T-helper 1 cell treated with Interleukin-12 subunit alpha and Interleukin-12 subunit beta and Interleukin-4 antibody, amounts not matched to agents 30 μg/mL and 1 μg/mL, for 36 hours (primary cell): ENCODE measurements at regions not wholly inside any gene's neighbourhood (a gene's known extent, or its start where the extent isn't known, plus 50 kb on each side); places are given as distances from the start of the nearest gene placed in this dataset.

ENCODE experiments used
- H3K27ac Mint-ChIP-seq: one replicate; pipeline ENCODE4 v1.8.0; 2021; ENCODE audit warnings: mild to moderate bottlenecking, mixed read lengths
- H3K27me3 Mint-ChIP-seq: one replicate; pipeline ENCODE4 v1.8.0; 2021; ENCODE audit warnings: low read depth, mixed read lengths
- H3K36me3 Mint-ChIP-seq: one replicate; pipeline ENCODE4 v1.8.0; 2021; ENCODE audit warnings: low read depth, mixed read lengths
- H3K4me1 Mint-ChIP-seq: one replicate; pipeline ENCODE4 v1.8.0; 2021; ENCODE audit warnings: low read depth, mixed read lengths
- H3K4me3 Mint-ChIP-seq: one replicate; pipeline ENCODE4 v1.8.0; 2021; ENCODE audit warnings: mild to moderate bottlenecking, moderate library complexity, mixed read lengths
- H3K9me3 Mint-ChIP-seq: one replicate; pipeline ENCODE4 v1.8.0; 2021; ENCODE audit warnings: mixed read lengths

DNA sequence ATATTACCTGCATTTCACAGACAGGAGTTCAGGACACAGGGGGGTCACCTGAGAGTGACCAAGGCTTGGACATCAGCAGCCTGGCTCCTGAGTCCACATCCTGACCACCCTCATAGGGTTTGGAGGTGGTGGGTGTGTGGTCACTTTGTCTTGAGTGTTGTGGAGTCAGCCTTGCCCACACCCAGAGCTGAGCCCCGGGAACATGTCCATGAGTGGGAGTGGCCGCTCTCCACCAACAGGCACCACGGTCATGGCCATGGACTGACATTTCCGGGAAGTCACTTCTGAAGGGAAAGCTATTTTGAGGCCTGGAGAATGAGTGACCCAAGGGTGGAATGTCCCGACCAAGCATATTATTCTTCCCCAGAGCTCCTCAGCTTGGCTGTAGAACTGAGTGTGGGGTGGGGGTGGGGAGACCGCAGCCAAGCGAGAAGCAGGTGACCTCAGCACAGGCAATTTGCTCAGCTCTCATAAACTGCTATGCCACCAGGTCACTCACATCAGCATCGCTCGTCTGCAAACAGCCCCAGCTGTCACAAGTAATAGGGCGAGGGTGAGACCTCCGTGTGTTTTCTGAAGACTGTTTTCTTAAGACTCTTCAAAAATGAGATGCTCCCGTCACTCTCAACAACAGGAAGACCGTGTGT is 348.6 kb upstream of the CDH4 start:
- no peaks in the 10 kb centered on the region for H3K27me3 Mint-ChIP-seq
- H3K9me3 Mint-ChIP-seq: peaks cover 11% of the 10 kb centered on the region
- H3K4me1 Mint-ChIP-seq: no peaks in the 10 kb centered on the region
- no peak overlapping the region for H3K27ac Mint-ChIP-seq
- no peak overlapping the region for H3K4me3 Mint-ChIP-seq
- H3K36me3 Mint-ChIP-seq: no peaks in the 10 kb centered on the region

DNA sequence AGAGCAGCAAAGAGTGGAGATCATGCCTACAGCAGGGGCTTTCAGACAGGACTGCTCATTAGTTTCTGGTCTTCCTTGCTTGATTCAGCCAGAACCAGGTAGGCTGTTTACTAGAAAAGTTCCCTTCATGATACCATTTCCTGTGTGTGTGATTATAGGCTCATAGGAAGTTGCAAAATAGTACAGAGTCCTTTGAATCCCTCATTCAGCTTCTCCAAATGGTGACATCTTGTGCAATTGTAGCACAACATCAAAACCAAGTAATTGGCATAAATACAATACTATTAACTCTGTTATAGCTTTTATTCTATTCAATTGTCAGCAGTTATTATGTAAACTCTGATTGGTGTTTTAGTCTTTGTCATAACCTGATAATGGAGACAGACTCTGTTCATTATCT is 347.3 kb upstream of the CDH4 start:
- Mint-ChIP-seq H3K9me3 (peaks cover 11% of the 10 kb centered on the region), H3K27ac (no peak overlapping the region), H3K4me3 (no peak overlapping the region), H3K4me1 (no peaks in the 10 kb centered on the region), H3K27me3 (no peaks in the 10 kb centered on the region), H3K36me3 (no peaks in the 10 kb centered on the region)

DNA sequence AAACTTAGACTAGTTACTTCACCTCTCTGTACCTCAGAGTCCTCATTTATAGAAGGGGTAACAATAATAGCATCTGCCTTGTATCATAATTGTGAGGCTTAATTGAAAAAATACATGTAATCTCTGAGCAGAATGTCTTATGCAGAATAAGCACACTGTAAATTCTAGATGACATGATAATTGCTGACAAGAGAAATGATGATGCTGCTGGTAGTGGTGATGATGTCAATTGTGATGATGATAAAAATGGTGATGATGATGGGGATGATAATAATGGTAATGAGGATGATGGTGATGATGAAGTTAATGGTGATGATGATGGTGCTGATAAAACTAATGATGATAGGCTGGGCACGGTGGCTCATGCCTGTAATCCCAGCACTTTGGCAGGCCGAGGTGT is 346.1 kb upstream of the CDH4 start:
- no peaks in the 10 kb centered on the region for H3K4me1 Mint-ChIP-seq
- no peak overlapping the region for H3K27ac Mint-ChIP-seq
- H3K27me3 Mint-ChIP-seq: no peaks in the 10 kb centered on the region
- peaks cover 11% of the 10 kb centered on the region for H3K9me3 Mint-ChIP-seq
- H3K4me3 Mint-ChIP-seq: no peak overlapping the region
- H3K36me3 Mint-ChIP-seq: no peaks in the 10 kb centered on the region

DNA sequence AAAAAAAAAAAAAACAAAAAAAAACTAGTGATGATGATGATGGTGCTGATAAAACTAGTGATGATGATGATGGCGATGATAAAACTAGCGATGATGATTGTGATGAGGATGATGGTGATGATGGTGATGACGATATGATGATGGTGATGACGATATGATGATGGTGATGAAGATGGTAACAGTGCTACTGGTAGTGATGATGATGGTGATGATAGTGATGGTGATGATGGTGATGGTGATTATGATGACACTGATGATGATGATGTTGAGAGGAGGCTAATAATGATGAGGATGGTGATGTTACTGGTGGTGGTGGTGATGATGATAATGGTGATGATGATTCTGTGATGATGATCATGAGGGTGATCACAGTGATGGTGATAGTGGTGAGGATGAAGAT is 345.5 kb upstream of the CDH4 start:
- Mint-ChIP-seq H3K9me3 (peaks cover 11% of the 10 kb centered on the region), H3K4me1 (no peaks in the 10 kb centered on the region), H3K4me3 (no peak overlapping the region), H3K27me3 (no peaks in the 10 kb centered on the region), H3K36me3 (no peaks in the 10 kb centered on the region), H3K27ac (no peak overlapping the region)

DNA sequence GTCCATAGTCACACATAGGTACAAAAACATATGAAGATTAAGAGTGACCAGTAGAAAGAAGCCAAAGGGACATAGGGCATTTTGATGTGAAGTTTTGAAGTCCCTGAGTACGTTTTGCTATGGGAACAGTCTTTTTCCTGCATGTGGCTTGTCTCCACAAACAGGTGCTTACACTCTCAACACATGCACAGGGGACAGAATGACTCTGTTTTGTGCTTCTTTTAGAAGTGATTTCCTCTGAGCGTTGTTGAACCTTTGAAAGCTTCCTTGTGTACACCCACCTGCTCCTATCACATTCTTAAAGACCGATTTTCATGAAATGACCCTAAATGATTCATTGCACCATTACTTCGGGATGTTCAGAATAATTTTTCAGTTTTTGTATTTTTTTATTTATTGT is 338.8 kb upstream of the CDH4 start:
- Mint-ChIP-seq H3K4me3 (no peak overlapping the region), H3K4me1 (no peaks in the 10 kb centered on the region), H3K27me3 (no peaks in the 10 kb centered on the region), H3K9me3 (peaks cover 16% of the 10 kb centered on the region), H3K36me3 (no peaks in the 10 kb centered on the region), H3K27ac (no peak overlapping the region)

DNA sequence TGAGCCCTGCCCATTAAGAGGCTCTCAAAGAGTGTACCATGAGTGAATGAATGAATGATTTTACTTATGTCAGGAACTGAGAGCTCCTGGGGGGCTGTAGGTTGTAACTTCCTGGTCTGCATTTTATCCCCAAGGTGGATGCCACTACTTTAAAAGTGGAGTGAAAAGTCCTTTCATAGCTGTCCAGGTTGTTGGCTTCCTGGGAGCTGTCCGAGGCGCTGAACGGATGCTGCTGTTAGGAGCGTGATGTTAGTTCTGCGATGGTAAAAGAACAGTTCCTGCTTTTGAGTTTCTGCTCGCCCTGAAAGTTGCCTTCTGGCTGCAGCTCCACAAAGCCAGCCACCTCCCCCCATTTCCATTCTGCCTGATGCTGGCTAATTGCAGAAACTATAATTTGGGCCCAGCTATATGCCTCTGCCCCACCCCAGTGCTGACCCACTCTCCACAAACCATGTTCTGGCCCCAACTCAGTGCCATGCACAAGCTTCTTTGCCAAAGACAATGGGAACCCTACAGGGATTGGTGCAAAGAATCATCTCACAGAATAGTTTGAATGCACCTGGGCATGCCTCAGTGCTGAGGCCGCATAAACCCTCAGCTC is 330.9 kb upstream of the CDH4 start:
- peaks cover 8% of the 10 kb centered on the region for H3K9me3 Mint-ChIP-seq
- H3K4me1 Mint-ChIP-seq: no peaks in the 10 kb centered on the region
- H3K4me3 Mint-ChIP-seq: no peak overlapping the region
- no peak overlapping the region for H3K27ac Mint-ChIP-seq
- no peaks in the 10 kb centered on the region for H3K27me3 Mint-ChIP-seq
- no peaks in the 10 kb centered on the region for H3K36me3 Mint-ChIP-seq

DNA sequence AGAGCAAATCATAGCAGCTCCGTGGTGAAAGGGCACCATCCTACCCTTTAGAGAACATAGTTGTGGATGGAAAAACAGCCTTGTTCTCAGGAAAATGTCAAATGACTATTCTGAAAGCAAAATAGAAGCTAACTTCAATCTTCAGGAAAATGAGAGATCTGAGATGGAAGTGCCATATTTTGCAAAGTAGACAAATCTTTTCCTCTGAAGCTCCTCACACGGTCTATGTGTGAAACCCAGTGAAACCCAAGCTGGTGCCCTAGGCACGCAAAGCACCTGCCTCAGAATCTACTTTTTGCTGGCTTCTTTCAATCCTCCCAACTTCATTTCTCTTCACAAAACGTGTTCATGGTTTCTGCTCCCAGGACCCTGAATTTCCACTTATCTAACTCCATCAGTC is 325.2 kb upstream of the CDH4 start:
- Mint-ChIP-seq H3K4me3 (no peak overlapping the region), H3K36me3 (no peaks in the 10 kb centered on the region), H3K27ac (no peak overlapping the region), H3K4me1 (no peaks in the 10 kb centered on the region), H3K9me3 (no peaks in the 10 kb centered on the region), H3K27me3 (no peaks in the 10 kb centered on the region)

DNA sequence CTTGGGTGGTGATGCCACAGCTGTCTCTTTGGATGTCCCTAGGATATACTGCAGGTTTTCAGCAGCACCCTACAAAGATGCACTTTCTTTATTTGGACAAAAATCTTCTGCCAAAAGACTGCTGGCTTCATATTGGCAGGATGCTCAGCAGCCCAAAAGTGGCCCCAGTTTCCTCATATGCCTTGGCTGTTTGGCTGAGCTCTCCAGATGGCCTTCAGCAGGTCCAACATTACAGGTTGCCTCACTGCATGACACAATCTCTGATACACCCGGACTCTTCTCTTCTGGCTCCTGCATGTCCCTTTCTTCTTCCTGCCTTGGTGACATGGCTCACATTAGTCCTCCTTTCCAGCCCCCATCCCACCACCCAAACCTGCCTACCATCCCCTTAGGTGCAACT is 323.7 kb upstream of the CDH4 start:
- Mint-ChIP-seq H3K4me1 (no peaks in the 10 kb centered on the region), H3K36me3 (no peaks in the 10 kb centered on the region), H3K9me3 (no peaks in the 10 kb centered on the region), H3K27me3 (no peaks in the 10 kb centered on the region), H3K27ac (no peak overlapping the region), H3K4me3 (no peak overlapping the region)

DNA sequence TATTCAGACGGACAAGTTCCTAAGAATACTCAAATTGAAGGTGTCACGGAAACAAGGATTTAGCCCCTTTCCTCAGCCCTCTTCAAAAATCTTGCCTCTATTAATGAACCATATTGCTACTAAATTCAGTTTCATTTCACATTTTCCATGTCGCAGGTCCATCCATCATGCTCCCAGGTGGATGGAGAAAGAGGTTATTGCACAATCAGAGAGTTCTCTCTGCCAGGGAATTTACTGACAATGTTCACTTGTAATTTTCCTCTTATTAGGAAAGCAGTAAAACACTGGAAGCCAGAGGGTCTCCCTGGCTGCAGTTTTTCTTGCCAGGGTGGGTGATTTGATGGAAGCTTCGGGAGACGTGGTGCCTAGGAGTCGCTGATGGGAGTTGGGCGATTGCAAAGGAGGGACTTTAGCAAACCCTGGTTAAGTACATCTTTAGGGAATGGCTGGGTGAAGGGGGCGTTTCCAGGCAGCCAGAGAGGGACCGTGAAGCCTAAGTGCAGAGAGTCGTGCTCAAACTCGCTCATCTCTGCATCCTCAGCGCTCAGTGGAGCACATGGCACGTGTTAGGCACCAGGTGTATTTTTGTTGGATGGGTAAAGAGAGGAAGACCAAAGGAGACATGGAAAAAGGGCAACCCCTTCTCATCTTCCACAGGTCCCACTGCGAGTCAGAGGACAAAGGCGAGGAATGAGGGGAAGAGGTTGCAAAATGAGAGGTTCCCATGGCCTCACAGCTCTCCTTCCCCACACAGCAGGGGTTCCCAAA is 321.9 kb upstream of the CDH4 start:
- no peak overlapping the region for H3K4me3 Mint-ChIP-seq
- H3K27me3 Mint-ChIP-seq: no peaks in the 10 kb centered on the region
- H3K9me3 Mint-ChIP-seq: no peaks in the 10 kb centered on the region
- no peak overlapping the region for H3K27ac Mint-ChIP-seq
- H3K4me1 Mint-ChIP-seq: no peaks in the 10 kb centered on the region
- H3K36me3 Mint-ChIP-seq: no peaks in the 10 kb centered on the region

DNA sequence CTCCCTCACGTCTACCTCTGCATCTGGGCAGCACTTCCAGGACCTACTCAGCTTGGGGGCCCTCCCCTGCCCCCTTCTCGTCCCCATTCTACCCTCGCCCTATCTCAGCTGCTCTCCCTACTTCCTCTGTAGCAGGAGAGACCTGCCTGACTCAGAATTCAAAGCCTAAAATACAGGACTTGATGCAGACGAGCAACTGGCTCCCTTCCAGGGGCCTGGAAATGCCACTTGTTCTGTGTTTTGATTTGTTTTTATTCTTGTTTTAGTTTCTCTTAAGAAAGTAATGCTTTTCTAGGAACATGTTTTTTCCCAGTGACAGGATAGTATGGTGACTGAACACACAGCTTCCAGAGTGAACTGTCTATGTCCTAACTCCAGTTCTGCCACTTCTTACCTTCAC is 320.4 kb upstream of the CDH4 start:
- Mint-ChIP-seq H3K27ac (no peak overlapping the region), H3K27me3 (no peaks in the 10 kb centered on the region), H3K4me3 (no peak overlapping the region), H3K9me3 (no peaks in the 10 kb centered on the region), H3K4me1 (no peaks in the 10 kb centered on the region), H3K36me3 (no peaks in the 10 kb centered on the region)

DNA sequence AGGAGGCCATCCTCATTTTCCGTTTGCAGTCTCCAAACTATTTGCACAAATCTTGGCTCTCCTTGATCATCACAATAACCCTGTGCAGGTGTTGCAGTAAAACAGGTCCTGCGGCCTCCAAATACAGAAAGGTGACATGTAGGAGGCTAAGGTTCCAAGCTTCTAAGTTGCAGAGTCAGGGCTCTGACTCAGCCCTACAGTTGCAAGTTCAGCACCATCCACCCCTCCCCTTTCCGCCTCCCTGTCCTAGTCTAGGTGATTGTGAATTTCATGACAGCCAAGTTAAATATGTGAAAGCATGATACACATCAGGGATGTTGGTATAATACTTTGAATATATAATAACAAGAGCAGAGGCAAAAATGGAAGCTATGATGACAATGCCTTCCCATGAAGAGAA is 317.3 kb upstream of the CDH4 start:
- H3K27ac Mint-ChIP-seq: no peak overlapping the region
- H3K36me3 Mint-ChIP-seq: no peaks in the 10 kb centered on the region
- no peak overlapping the region for H3K4me3 Mint-ChIP-seq
- H3K27me3 Mint-ChIP-seq: no peaks in the 10 kb centered on the region
- no peaks in the 10 kb centered on the region for H3K9me3 Mint-ChIP-seq
- H3K4me1 Mint-ChIP-seq: no peaks in the 10 kb centered on the region

DNA sequence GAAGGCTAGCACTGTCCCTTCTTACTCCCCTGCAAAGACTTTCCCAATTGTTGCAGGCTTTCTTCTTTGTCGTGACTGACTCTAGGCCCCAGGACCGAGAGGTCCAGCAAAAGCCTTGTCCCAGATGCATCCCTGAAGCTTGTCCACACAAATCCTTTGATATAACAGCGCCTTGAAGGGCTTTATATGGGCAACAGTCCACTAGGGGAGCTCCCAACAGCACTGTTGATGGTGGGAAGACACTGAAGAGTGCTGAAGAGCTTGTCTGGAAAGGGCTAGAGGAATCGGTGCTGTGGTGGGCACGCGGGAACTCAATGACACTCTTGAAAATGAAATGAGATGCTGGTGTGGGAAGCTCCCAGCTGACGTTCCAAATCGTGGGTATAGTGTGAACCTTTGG is 316.1 kb upstream of the CDH4 start:
- no peak overlapping the region for H3K4me3 Mint-ChIP-seq
- no peaks in the 10 kb centered on the region for H3K9me3 Mint-ChIP-seq
- no peaks in the 10 kb centered on the region for H3K4me1 Mint-ChIP-seq
- H3K27ac Mint-ChIP-seq: no peak overlapping the region
- H3K36me3 Mint-ChIP-seq: no peaks in the 10 kb centered on the region
- H3K27me3 Mint-ChIP-seq: no peaks in the 10 kb centered on the region

DNA sequence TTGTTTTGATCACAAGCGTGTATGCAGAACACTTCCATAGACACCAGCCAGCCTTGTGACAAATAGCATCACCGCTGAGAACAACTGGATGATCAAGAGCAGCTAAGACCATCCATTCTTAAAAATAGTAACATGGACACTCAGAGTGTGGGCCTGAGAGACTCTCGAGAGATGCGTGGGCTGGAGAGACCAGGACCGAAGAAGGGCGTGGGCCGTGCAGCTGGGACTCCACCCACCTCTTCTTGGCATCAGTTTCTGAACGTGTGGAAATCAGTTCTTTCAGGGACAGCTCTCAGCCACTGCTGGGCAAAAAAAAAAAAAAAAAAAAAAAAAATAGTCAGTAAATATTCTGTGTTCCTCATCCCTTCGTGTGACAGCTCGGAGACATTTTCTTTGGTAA is 314.5 kb upstream of the CDH4 start:
- no peak overlapping the region for H3K27ac Mint-ChIP-seq
- H3K27me3 Mint-ChIP-seq: no peaks in the 10 kb centered on the region
- H3K4me1 Mint-ChIP-seq: no peaks in the 10 kb centered on the region
- H3K36me3 Mint-ChIP-seq: no peaks in the 10 kb centered on the region
- no peaks in the 10 kb centered on the region for H3K9me3 Mint-ChIP-seq
- no peak overlapping the region for H3K4me3 Mint-ChIP-seq

DNA sequence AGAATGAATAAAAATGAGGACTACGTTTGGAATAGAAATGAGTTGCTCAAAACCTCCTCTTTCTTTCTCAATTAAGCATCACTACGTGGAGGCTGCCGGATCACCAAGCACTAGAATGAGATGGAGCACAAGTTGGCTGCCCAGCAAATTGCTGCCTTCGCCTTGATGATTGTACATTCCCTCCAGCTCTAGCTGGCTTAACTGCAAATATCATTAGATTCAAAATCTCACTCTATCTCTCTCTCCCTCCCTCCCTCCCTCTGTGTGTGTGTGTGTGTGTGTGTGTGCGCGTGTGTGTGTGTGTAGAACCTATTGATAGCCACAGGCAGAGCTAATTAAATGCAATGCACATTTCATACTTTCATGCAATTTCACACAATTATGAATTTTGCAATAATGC is 310.7 kb upstream of the CDH4 start:
- Mint-ChIP-seq H3K27me3 (no peaks in the 10 kb centered on the region), H3K27ac (no peak overlapping the region), H3K36me3 (no peaks in the 10 kb centered on the region), H3K4me3 (no peak overlapping the region), H3K9me3 (no peaks in the 10 kb centered on the region), H3K4me1 (no peaks in the 10 kb centered on the region)

DNA sequence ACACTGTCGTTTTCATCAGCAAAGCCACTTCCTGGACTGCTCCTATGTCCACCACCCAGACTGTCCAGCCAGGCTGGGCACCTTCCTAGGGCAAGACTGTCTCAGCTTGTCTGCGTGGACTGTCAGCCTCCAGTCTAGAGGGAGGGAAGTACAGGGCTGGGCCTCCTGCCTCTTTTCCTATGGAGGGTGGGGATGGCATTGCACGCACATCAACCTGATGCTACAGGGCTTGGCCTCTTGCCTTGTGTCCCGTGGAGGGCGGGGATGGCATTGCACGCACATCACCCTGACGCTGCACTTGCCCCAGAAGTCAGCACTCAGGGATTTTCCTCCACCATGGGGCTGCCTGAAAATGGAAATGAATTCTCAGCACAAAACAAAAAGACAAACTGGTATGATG is 304.2 kb upstream of the CDH4 start:
- H3K4me1 Mint-ChIP-seq: no peaks in the 10 kb centered on the region
- H3K4me3 Mint-ChIP-seq: no peak overlapping the region
- no peaks in the 10 kb centered on the region for H3K36me3 Mint-ChIP-seq
- H3K27ac Mint-ChIP-seq: no peak overlapping the region
- no peaks in the 10 kb centered on the region for H3K27me3 Mint-ChIP-seq
- peaks cover 4% of the 10 kb centered on the region for H3K9me3 Mint-ChIP-seq
